ENCODE measurements at regions not wholly inside any gene's neighbourhood (a gene's known extent, or its start where the extent isn't known, plus 50 kb on each side); places are given as distances from the start of the nearest gene placed in this dataset.
"Not testable (repeated sequence)": the region's sequence is repeated elsewhere in the genome, so short reads cannot be mapped to it uniquely, and the experiment has no call there.

GRCh38 chr6:14386668-14387067, 269.1 kb downstream of the CD83 start:
- TF ChIP-seq EZH2phosphoT487 (conservative IDR thresholded peaks at IDR 0.05; ENCODE audit: low read length) (no peak), CTCF (IDR thresholded peaks at IDR 0.05; ENCODE audit: insufficient read depth, low read length, poor library complexity, severe bottlenecking) (no peak)
- H3K36me3 ChIP-seq (ENCODE audit: low read length) = no peaks in the 10 kb centered on the region
- H4K20me1 ChIP-seq (ENCODE audit: low read depth, low read length) = no peaks in the 10 kb centered on the region
- no peak overlapping the region for H2AFZ ChIP-seq (ENCODE audit: low read depth, low read length, severe bottlenecking)
- no peak overlapping the region for H3K4me3 ChIP-seq (ENCODE audit: insufficient read depth, low read length, poor library complexity, severe bottlenecking)
- H3K9ac ChIP-seq (ENCODE audit: low read length) = no peak overlapping the region
- H3K27me3 ChIP-seq (ENCODE audit: low read length) = no peaks in the 10 kb centered on the region
- H3K9me3 ChIP-seq (ENCODE audit: insufficient read depth, low read length) = no peaks in the 10 kb centered on the region
- no peak overlapping the region for H3K27ac ChIP-seq (ENCODE audit: low read depth, low read length)
- H3K79me2 ChIP-seq (ENCODE audit: insufficient read depth, low read length) = no peaks in the 10 kb centered on the region
- H3K4me2 ChIP-seq (ENCODE audit: low read depth, low read length, poor library complexity, severe bottlenecking) = no peak overlapping the region
- no peaks in the 10 kb centered on the region for H3K9me2 ChIP-seq (replicated peaks; ENCODE audit: insufficient read depth, low read length)
- no peaks in the 10 kb centered on the region for H3F3A ChIP-seq (ENCODE audit: insufficient read depth)

- Histone ChIP-seq H3K9me2 (replicated peaks; ENCODE audit: insufficient read depth, low read length) (no peaks in the 10 kb centered on the region), H3K79me2 (ENCODE audit: insufficient read depth, low read length) (no peaks in the 10 kb centered on the region), H3K4me2 (ENCODE audit: low read depth, low read length, poor library complexity, severe bottlenecking) (no peak overlapping the region), H2AFZ (ENCODE audit: low read depth, low read length, severe bottlenecking) (no peak overlapping the region), H3K9me3 (ENCODE audit: insufficient read depth, low read length) (no peaks in the 10 kb centered on the region), H3K36me3 (ENCODE audit: low read length) (no peaks in the 10 kb centered on the region), H3K27me3 (ENCODE audit: low read length) (no peaks in the 10 kb centered on the region), H3K27ac (ENCODE audit: low read depth, low read length) (no peak overlapping the region), H4K20me1 (ENCODE audit: low read depth, low read length) (no peaks in the 10 kb centered on the region), H3F3A (ENCODE audit: insufficient read depth) (no peaks in the 10 kb centered on the region), H3K9ac (ENCODE audit: low read length) (no peak overlapping the region), H3K4me3 (ENCODE audit: insufficient read depth, low read length, poor library complexity, severe bottlenecking) (no peak overlapping the region)
- TF ChIP-seq EZH2phosphoT487 (conservative IDR thresholded peaks at IDR 0.05; ENCODE audit: low read length) = no peak
- no peak for TF ChIP-seq CTCF (IDR thresholded peaks at IDR 0.05; ENCODE audit: insufficient read depth, low read length, poor library complexity, severe bottlenecking)
Observed at GRCh38 chr6:14388371-14388770, 270.8 kb downstream of the CD83 start.

- not testable (repeated sequence) for H3K9me3 ChIP-seq (ENCODE audit: insufficient read depth, low read length); H4K20me1 ChIP-seq (ENCODE audit: low read depth, low read length); H3K27ac ChIP-seq (ENCODE audit: low read depth, low read length); H3K27me3 ChIP-seq (ENCODE audit: low read length); H2AFZ ChIP-seq (ENCODE audit: low read depth, low read length, severe bottlenecking); H3F3A ChIP-seq (ENCODE audit: insufficient read depth); H3K4me2 ChIP-seq (ENCODE audit: low read depth, low read length, poor library complexity, severe bottlenecking); H3K36me3 ChIP-seq (ENCODE audit: low read length); H3K9me2 ChIP-seq (replicated peaks; ENCODE audit: insufficient read depth, low read length); H3K4me3 ChIP-seq (ENCODE audit: insufficient read depth, low read length, poor library complexity, severe bottlenecking); H3K79me2 ChIP-seq (ENCODE audit: insufficient read depth, low read length); H3K9ac ChIP-seq (ENCODE audit: low read length)
Observed at GRCh38 chr6:14389776-14390175, 272.2 kb downstream of the CD83 start.

- TF ChIP-seq CTCF (IDR thresholded peaks at IDR 0.05; ENCODE audit: insufficient read depth, low read length, poor library complexity, severe bottlenecking) = no peak
- TF ChIP-seq EZH2phosphoT487 (conservative IDR thresholded peaks at IDR 0.05; ENCODE audit: low read length) = no peak
- no peak overlapping the region for H3K27ac ChIP-seq (ENCODE audit: low read depth, low read length)
- no peaks in the 10 kb centered on the region for H3K27me3 ChIP-seq (ENCODE audit: low read length)
- no peak overlapping the region for H3K4me2 ChIP-seq (ENCODE audit: low read depth, low read length, poor library complexity, severe bottlenecking)
- H3K36me3 ChIP-seq (ENCODE audit: low read length) = no peaks in the 10 kb centered on the region
- H4K20me1 ChIP-seq (ENCODE audit: low read depth, low read length) = no peaks in the 10 kb centered on the region
- H3K9me2 ChIP-seq (replicated peaks; ENCODE audit: insufficient read depth, low read length) = no peaks in the 10 kb centered on the region
- H3K9ac ChIP-seq (ENCODE audit: low read length) = no peak overlapping the region
- no peak overlapping the region for H3K4me3 ChIP-seq (ENCODE audit: insufficient read depth, low read length, poor library complexity, severe bottlenecking)
- no peaks in the 10 kb centered on the region for H3K9me3 ChIP-seq (ENCODE audit: insufficient read depth, low read length)
- no peak overlapping the region for H2AFZ ChIP-seq (ENCODE audit: low read depth, low read length, severe bottlenecking)
- no peaks in the 10 kb centered on the region for H3F3A ChIP-seq (ENCODE audit: insufficient read depth)
- no peaks in the 10 kb centered on the region for H3K79me2 ChIP-seq (ENCODE audit: insufficient read depth, low read length)
Observed at GRCh38 chr6:14390805-14391204, 273.2 kb downstream of the CD83 start.
